Neuronal stem cell (in vitro differentiated cells): ENCODE measurements at regions not wholly inside any gene's neighbourhood (a gene's known extent, or its start where the extent isn't known, plus 50 kb on each side); places are given as distances from the start of the nearest gene placed in this dataset.

ENCODE experiments used
- DNase-seq: peaks from one replicate; pipeline ENCODE4 v3.0.0-alpha.2; 2013; ENCODE audit warnings: low spot score
- H2AFZ ChIP-seq: one replicate; pipeline ENCODE4 v1.6.1; 2013; ENCODE audit warnings: mild to moderate bottlenecking, low read length, inconsistent platforms
- H2AK5ac ChIP-seq: 2 replicates; pipeline ENCODE4 v1.6.1; 2013; ENCODE audit warnings: low read depth, mild to moderate bottlenecking, inconsistent platforms, low read length, moderate library complexity, mixed read lengths
- H2BK120ac ChIP-seq: 2 replicates; pipeline ENCODE4 v1.6.1; 2013; ENCODE audit warnings: low read depth, mild to moderate bottlenecking, inconsistent platforms, low read length, moderate library complexity, mixed read lengths
- H2BK12ac ChIP-seq: one replicate; pipeline ENCODE4 v1.6.1; 2013; ENCODE audit warnings: low read length, inconsistent platforms
- H2BK15ac ChIP-seq: 2 replicates; pipeline ENCODE4 v1.6.1; 2013; ENCODE audit warnings: mild to moderate bottlenecking, low read length, inconsistent platforms, mixed read lengths
- H2BK5ac ChIP-seq: one replicate; pipeline ENCODE4 v1.6.1; 2013; ENCODE audit warnings: inconsistent platforms, mild to moderate bottlenecking, low read length, moderate library complexity
- H3K14ac ChIP-seq: one replicate; pipeline ENCODE4 v1.6.1; 2013; ENCODE audit warnings: low read length, inconsistent platforms
- H3K18ac ChIP-seq: 2 replicates; pipeline ENCODE4 v1.6.1; 2013; ENCODE audit warnings: low read length, inconsistent platforms
- H3K23ac ChIP-seq: 2 replicates; pipeline ENCODE4 v1.6.1; 2013; ENCODE audit warnings: low read depth, mild to moderate bottlenecking, mixed read lengths, low read length, inconsistent platforms; ENCODE audit not compliant: poor library complexity
- H3K27ac ChIP-seq: replicated peaks from 3 replicates; pipeline ENCODE4 v1.5.1; 2013; ENCODE audit warnings: low read length, inconsistent platforms
- H3K27me3 ChIP-seq, 3 experiments: 2 replicates each; pipeline ENCODE4 v1.6.1; 2013; ENCODE audit warnings: low read length in 3 of 3, mild to moderate bottlenecking in 2 of 3, inconsistent platforms in 1 of 3, low read depth in 1 of 3, mixed read lengths in 1 of 3, moderate library complexity in 1 of 3; ENCODE audit not compliant: control insufficient read depth in 3 of 3, insufficient read depth in 3 of 3
- H3K36me3 ChIP-seq, 2 donors: replicated peaks in 1 of 2; 2 replicates each; pipeline ENCODE4 v1.6.1; 2013; ENCODE audit warnings: low read length in 2 of 2; ENCODE audit not compliant: control insufficient read depth in 2 of 2, insufficient read depth in 2 of 2
- H3K4ac ChIP-seq: 2 replicates; pipeline ENCODE4 v1.6.1; 2013; ENCODE audit warnings: inconsistent platforms, mild to moderate bottlenecking, low read length, moderate library complexity
- H3K4me1 ChIP-seq, 2 donors: 1 replicate in 1 of 2; 2 replicates in 1 of 2; pipeline ENCODE4 v1.6.1; 2013; ENCODE audit warnings: low read length in 2 of 2, low read depth in 1 of 2; ENCODE audit not compliant: control insufficient read depth in 2 of 2, insufficient read depth in 1 of 2
- H3K4me2 ChIP-seq: one replicate; pipeline ENCODE4 v1.6.1; 2013; ENCODE audit warnings: mild to moderate bottlenecking, low read length, inconsistent platforms; ENCODE audit not compliant: insufficient read depth, poor library complexity, severe bottlenecking
- H3K4me3 ChIP-seq, 2 donors: 2 replicates each; pipeline ENCODE4 v1.5.1; 2013; ENCODE audit warnings: low read length in 2 of 2, mild to moderate bottlenecking in 2 of 2, inconsistent platforms in 1 of 2, moderate library complexity in 1 of 2
- H3K79me1 ChIP-seq: one replicate; pipeline ENCODE4 v1.6.1; 2013; ENCODE audit warnings: low read depth, mild to moderate bottlenecking, inconsistent platforms, low read length, moderate library complexity
- H3K9ac ChIP-seq: one replicate; pipeline ENCODE4 v1.6.1; 2013; ENCODE audit warnings: mild to moderate bottlenecking, low read depth, low read length, inconsistent platforms; ENCODE audit not compliant: poor library complexity
- H3K9me3 ChIP-seq, 2 donors: replicated peaks in 1 of 2; 2 replicates each; pipeline versions ENCODE3 to v1.6.1; 2013; ENCODE audit warnings: low read length in 2 of 2, mild to moderate bottlenecking in 2 of 2, inconsistent platforms in 1 of 2, low read depth in 1 of 2, mixed read lengths in 1 of 2, moderate library complexity in 1 of 2; ENCODE audit not compliant: control insufficient read depth in 2 of 2, insufficient read depth in 1 of 2
- H4K8ac ChIP-seq: one replicate; pipeline ENCODE4 v1.6.1; 2013; ENCODE audit warnings: low read depth, mild to moderate bottlenecking, inconsistent platforms, low read length, moderate library complexity
- H4K91ac ChIP-seq: one replicate; pipeline ENCODE4 v1.6.1; 2013; ENCODE audit warnings: low read length, low read depth, mild to moderate bottlenecking, inconsistent platforms; ENCODE audit not compliant: poor library complexity
- WGBS, 2 donors: extraction: QIAGEN DNeasy Blood & Tissue Kit; methylation state at CpG; one replicate each; pipeline ENCODE4 v1.1.7; 2013; ENCODE audit warnings: missing lambda C conversion rate in 2 of 2, mixed read lengths in 1 of 2; ENCODE audit not compliant: insufficient read length in 2 of 2, insufficient replicate concordance in 1 of 2; ENCODE audit errors: extremely low coverage in 2 of 2; 5-methylcytosine and 5-hydroxymethylcytosine counted together

DNA sequence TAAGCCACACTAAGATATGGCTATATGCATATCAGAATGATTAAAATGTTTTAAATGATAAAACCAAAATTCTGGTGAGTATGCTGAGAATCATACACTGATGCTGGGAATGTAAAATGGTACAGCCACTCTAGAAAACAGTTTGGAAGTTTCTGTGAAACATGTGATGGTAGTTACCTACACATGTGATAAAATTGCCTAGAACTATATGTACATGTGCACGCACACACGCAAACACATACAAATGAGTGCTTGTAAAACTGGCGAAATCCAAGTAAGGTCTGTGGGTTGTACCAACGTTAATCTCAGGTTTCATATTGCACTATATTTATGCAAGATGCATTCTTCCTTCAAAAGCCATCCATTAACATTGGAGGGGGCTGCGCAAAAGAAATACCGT lies 195.0 kb upstream of the RAB6C start:
- Histone ChIP-seq H3K27ac (no peak overlapping the region), H3K4ac (no peak overlapping the region), H3K9ac (no peak overlapping the region), H3K9me3 (no peaks in the 10 kb centered on the region), H3K23ac (no peak overlapping the region), H3K36me3 (no peaks in the 10 kb centered on the region), H2BK15ac (no peak overlapping the region), H4K91ac (no peak overlapping the region), H3K18ac (no peak overlapping the region), H2BK5ac (no peak overlapping the region), H3K14ac (no peak overlapping the region), H3K4me2 (no peak overlapping the region), H2BK12ac (no peak overlapping the region), H2AK5ac (no peak overlapping the region), H3K79me1 (no peaks in the 10 kb centered on the region), H4K8ac (no peak overlapping the region), H3K4me3 (no peak overlapping the region), H3K27me3 (peaks cover 0 to 2% (median 0%) of the 10 kb centered on the region in 3 experiments), H3K4me1 (peaks cover 0 to 2% of the 10 kb centered on the region in 2 donors), H2BK120ac (no peak overlapping the region), H2AFZ (no peak overlapping the region)
- WGBS, 2 donors = no CpG with 5 or more reads among the region's 6 CpGs
- DNase-seq = no peak

DNA sequence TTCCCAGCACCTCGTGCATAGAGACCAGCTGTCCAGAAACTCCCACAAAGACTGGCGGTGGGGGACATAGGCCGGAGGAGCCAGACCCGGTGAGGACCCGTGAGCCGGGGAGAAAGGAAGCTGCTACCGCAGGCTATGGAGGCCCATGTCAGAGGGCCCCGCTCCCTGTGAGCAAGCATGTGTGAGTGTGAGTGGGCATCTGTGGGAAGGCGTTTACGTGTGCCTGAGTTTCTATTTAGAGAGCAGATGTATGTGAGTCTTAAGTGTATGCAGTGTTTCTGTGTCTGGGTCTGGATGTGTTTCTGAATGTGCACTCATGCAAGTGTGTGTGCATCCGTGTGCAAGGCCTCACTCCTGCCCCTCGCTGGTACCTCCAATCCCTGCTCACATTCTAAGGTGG lies 187.8 kb upstream of the RAB6C start:
- H3K36me3 ChIP-seq = no peaks in the 10 kb centered on the region
- no peaks in the 10 kb centered on the region for H3K79me1 ChIP-seq
- H4K91ac ChIP-seq = no peak overlapping the region
- no CpG with 5 or more reads among the region's 12 CpGs for WGBS, 2 donors
- H2BK120ac ChIP-seq = no peak overlapping the region
- DNase-seq = no peak
- no peak overlapping the region for H4K8ac ChIP-seq
- peaks cover 0 to 4% of the 10 kb centered on the region in 2 donors for H3K4me1 ChIP-seq
- H2BK5ac ChIP-seq = no peak overlapping the region
- H3K27ac ChIP-seq = no peak overlapping the region
- H3K18ac ChIP-seq = no peak overlapping the region
- no peak overlapping the region for H2BK12ac ChIP-seq
- H3K4me3 ChIP-seq = no peak overlapping the region
- H2AK5ac ChIP-seq = no peak overlapping the region
- H3K27me3 ChIP-seq = no peaks in the 10 kb centered on the region
- H3K9me3 ChIP-seq = no peaks in the 10 kb centered on the region
- H3K23ac ChIP-seq = no peak overlapping the region
- H2BK15ac ChIP-seq = no peak overlapping the region
- no peak overlapping the region for H3K9ac ChIP-seq
- no peak overlapping the region for H3K4ac ChIP-seq
- H3K4me2 ChIP-seq = no peak overlapping the region
- no peak overlapping the region for H2AFZ ChIP-seq
- H3K14ac ChIP-seq = no peak overlapping the region

DNA sequence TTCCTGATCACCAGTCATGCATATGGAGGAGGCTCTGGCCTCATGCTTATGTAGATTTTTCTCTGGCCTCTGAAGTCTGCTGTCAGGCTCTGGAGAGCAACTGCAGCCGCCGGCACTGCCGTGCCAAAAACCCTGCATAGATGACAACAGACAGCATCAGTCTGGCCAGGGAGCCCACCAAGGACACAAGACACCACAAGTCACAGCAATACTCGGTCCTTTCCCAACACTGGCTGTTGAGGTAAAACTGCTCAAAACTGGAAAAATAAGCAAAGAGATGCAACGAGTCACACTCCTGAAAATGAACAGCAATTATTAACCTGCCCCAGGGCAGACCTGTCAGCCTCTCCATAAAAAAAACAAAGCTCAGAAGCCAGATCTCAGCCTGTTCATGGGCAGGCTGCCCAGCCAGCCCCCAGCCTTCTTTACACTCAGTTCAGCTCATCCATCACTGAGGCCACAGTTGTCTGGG lies 186.0 kb upstream of the RAB6C start:
- no peaks in the 10 kb centered on the region for H3K27me3 ChIP-seq
- no peak overlapping the region for H2AFZ ChIP-seq
- H3K4me3 ChIP-seq = no peak overlapping the region
- H4K8ac ChIP-seq = no peak overlapping the region
- H2BK15ac ChIP-seq = no peak overlapping the region
- H2BK12ac ChIP-seq = no peak overlapping the region
- no peaks in the 10 kb centered on the region for H3K36me3 ChIP-seq
- no peaks in the 10 kb centered on the region for H3K9me3 ChIP-seq
- no peak overlapping the region for H3K9ac ChIP-seq
- no peak overlapping the region for H3K23ac ChIP-seq
- no peak overlapping the region for H3K14ac ChIP-seq
- H3K79me1 ChIP-seq = no peaks in the 10 kb centered on the region
- no peak overlapping the region for H2BK120ac ChIP-seq
- H3K4ac ChIP-seq = no peak overlapping the region
- WGBS, 2 donors = no CpG with 5 or more reads among the region's 5 CpGs
- no peak overlapping the region for H4K91ac ChIP-seq
- H2BK5ac ChIP-seq = no peak overlapping the region
- no peak overlapping the region for H3K4me2 ChIP-seq
- H2AK5ac ChIP-seq = no peak overlapping the region
- H3K4me1 ChIP-seq = peaks cover 0 to 4% of the 10 kb centered on the region in 2 donors
- no peak overlapping the region for H3K27ac ChIP-seq
- H3K18ac ChIP-seq = no peak overlapping the region
- DNase-seq = no peak

DNA sequence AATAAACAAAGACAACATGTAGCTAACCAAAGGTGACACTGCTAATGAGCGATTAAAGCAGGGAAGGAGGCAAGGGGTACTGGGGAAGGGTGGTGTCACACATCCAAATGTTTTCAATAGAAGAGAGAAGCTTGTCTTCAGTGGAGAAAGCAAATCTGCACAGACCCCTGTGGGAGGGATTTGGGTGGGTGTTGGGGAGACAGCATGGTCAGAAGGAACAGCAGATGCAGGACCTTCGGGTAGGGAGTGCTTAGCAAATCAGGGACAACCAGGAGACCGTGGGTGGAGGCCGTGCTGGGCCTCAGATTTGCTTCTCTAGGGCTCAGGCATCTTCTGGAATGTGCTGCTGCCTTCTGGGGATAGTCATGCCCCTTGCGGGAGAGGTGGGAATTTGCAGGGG lies 185.3 kb upstream of the RAB6C start:
- no peak overlapping the region for H3K4me3 ChIP-seq
- DNase-seq = no peak
- no peak overlapping the region for H3K9ac ChIP-seq
- H3K23ac ChIP-seq = no peak overlapping the region
- H3K14ac ChIP-seq = no peak overlapping the region
- H4K8ac ChIP-seq = no peak overlapping the region
- H2BK15ac ChIP-seq = peak overlapping the region; percentile 35
- no peak overlapping the region for H3K4me2 ChIP-seq
- no peak overlapping the region for H2AK5ac ChIP-seq
- H3K9me3 ChIP-seq = no peaks in the 10 kb centered on the region
- peaks cover 0 to 4% of the 10 kb centered on the region in 2 donors for H3K4me1 ChIP-seq
- H2AFZ ChIP-seq = no peak overlapping the region
- H3K36me3 ChIP-seq = no peaks in the 10 kb centered on the region
- no peaks in the 10 kb centered on the region for H3K27me3 ChIP-seq
- no peak overlapping the region for H3K27ac ChIP-seq
- no peak overlapping the region for H4K91ac ChIP-seq
- no peaks in the 10 kb centered on the region for H3K79me1 ChIP-seq
- WGBS, 2 donors = no CpG with 5 or more reads among the region's 5 CpGs
- no peak overlapping the region for H2BK5ac ChIP-seq
- no peak overlapping the region for H2BK120ac ChIP-seq
- H3K4ac ChIP-seq = no peak overlapping the region
- no peak overlapping the region for H3K18ac ChIP-seq
- no peak overlapping the region for H2BK12ac ChIP-seq
